Naive thymus-derived CD4-positive, alpha-beta T cell (primary cell): ENCODE measurements at regions not wholly inside any gene's neighbourhood (a gene's known extent, or its start where the extent isn't known, plus 50 kb on each side); places are given as distances from the start of the nearest gene placed in this dataset.

ENCODE experiments used
- ATAC-seq: fragments of 150-1000 bp; cut with Tn5 transposase; 2 replicates; pipeline ENCODE4 v1.10.0; 2021; ENCODE audit warnings: mild to moderate bottlenecking, moderate library complexity
- CTCF ChIA-PET: fragments of 350-600 bp; sonication (Branson Sonifier 250); formaldehyde crosslinking; loops from one replicate; lab custom pipeline; 2021; ENCODE audit warnings: antibody characterized with exemption; lab: Charles Lee
- POLR2A ChIA-PET: fragments of 350-600 bp; sonication (Branson Sonifier 250); formaldehyde crosslinking; loops from one replicate; lab custom pipeline; 2021; ENCODE audit warnings: antibody characterized with exemption, inconsistent platforms; lab: Charles Lee
- DNase-seq, 9 donors: peaks; one replicate each; pipeline versions ENCODE4 v3.0.0 to v3.0.0-alpha.2; 2020 to 2022; ENCODE audit warnings: mixed read lengths in 1 of 9
- H3K27ac ChIP-seq: one replicate; pipeline ENCODE4 v1.7.0; 2013; ENCODE audit warnings: mild to moderate bottlenecking, low read depth, low read length, moderate library complexity
- H3K27me3 ChIP-seq, 2 donors: one replicate each; pipeline ENCODE4 v1.7.0; 2013; ENCODE audit warnings: low read length in 2 of 2, mild to moderate bottlenecking in 2 of 2, moderate library complexity in 2 of 2; ENCODE audit not compliant: control insufficient read depth in 2 of 2, insufficient read depth in 2 of 2
- H3K36me3 ChIP-seq, 3 experiments: 1 replicate in 2 of 3; 2 replicates in 1 of 3; pipeline ENCODE4 v1.7.0; 2013; ENCODE audit warnings: low read length in 3 of 3, mild to moderate bottlenecking in 3 of 3, moderate library complexity in 1 of 3; ENCODE audit not compliant: insufficient read depth in 3 of 3, control insufficient read depth in 2 of 3
- H3K4me1 ChIP-seq, 2 donors: one replicate each; pipeline ENCODE4 v1.7.0; 2013; ENCODE audit warnings: low read length in 2 of 2, mild to moderate bottlenecking in 2 of 2, moderate library complexity in 1 of 2; ENCODE audit not compliant: control insufficient read depth in 2 of 2, insufficient read depth in 2 of 2
- H3K4me3 ChIP-seq: 2 replicates; pipeline ENCODE4 v1.7.0; 2013; ENCODE audit warnings: mild to moderate bottlenecking, low read length
- H3K9me3 ChIP-seq, 3 experiments: 1 replicate in 2 of 3; 2 replicates in 1 of 3; pipeline ENCODE4 v1.7.0; 2013; ENCODE audit warnings: low read length in 3 of 3; ENCODE audit not compliant: control insufficient read depth in 2 of 3
- H3K27ac Mint-ChIP-seq, 9 donors: one replicate each; pipeline ENCODE4 v1.8.0; 2020 to 2022; ENCODE audit warnings: mixed read lengths in 9 of 9, mild to moderate bottlenecking in 8 of 9, moderate library complexity in 5 of 9, inconsistent platforms in 2 of 9
- H3K27me3 Mint-ChIP-seq, 5 donors: one replicate each; pipeline ENCODE4 v1.8.0; 2021 to 2022; ENCODE audit warnings: mixed read lengths in 5 of 5, mild to moderate bottlenecking in 1 of 5
- H3K36me3 Mint-ChIP-seq, 5 donors: one replicate each; pipeline ENCODE4 v1.8.0; 2020 to 2022; ENCODE audit warnings: mixed read lengths in 5 of 5, mild to moderate bottlenecking in 3 of 5, inconsistent platforms in 1 of 5
- H3K4me1 Mint-ChIP-seq, 7 donors: one replicate each; pipeline ENCODE4 v1.8.0; 2020 to 2022; ENCODE audit warnings: mixed read lengths in 7 of 7, mild to moderate bottlenecking in 3 of 7, inconsistent platforms in 1 of 7
- H3K4me3 Mint-ChIP-seq, 10 donors: one replicate each; pipeline ENCODE4 v1.8.0; 2020 to 2022; ENCODE audit warnings: mild to moderate bottlenecking in 10 of 10, mixed read lengths in 10 of 10, moderate library complexity in 6 of 10, inconsistent platforms in 2 of 10
- H3K9me3 Mint-ChIP-seq, 11 donors: one replicate each; pipeline ENCODE4 v1.8.0; 2020 to 2022; ENCODE audit warnings: mixed read lengths in 11 of 11, mild to moderate bottlenecking in 4 of 11, inconsistent platforms in 1 of 11, moderate library complexity in 1 of 11
- intact Hi-C, 2 donors: fragments of 100-400 bp; cut with micrococcal nuclease; formaldehyde crosslinking; loops; one replicate each; pipeline ENCODE4 v1.15.1; 2023

DNA sequence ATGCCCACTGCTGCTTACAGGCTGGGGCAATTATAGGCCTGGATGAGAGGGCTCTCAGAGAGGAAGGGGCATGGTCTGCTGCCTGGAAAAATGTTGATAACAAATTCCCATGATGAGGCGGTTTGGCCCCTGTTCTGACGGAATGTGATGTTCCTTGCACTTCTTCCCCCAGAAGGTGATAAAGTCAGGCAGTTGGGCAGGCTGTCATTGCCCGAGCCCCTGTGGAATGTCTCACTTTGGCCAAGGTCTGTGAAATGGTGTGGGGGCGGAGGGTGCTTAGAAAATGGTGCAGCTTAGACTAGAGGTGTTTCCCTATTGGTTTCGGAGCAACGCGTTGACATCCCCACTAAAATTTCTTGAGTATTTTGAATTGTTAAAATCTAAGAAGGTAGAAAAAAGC lies 1360.0 kb downstream of the AACS start:
- Mint-ChIP-seq H3K27ac (no peak overlapping the region), H3K27me3 (no peaks in the 10 kb centered on the region), H3K36me3 (no peaks in the 10 kb centered on the region), H3K4me3 (no peak overlapping the region), H3K4me1 (no peaks in the 10 kb centered on the region), H3K9me3 (peaks cover 0 to 12% (median 1%) of the 10 kb centered on the region in 11 donors)
- no peak overlapping the region for H3K4me3 ChIP-seq
- ATAC-seq (no peak), DNase-seq (no peak)
- intact Hi-C loops = no loop called here
- peaks cover 0 to 7% (median 0%) of the 10 kb centered on the region in 3 experiments for H3K9me3 ChIP-seq
- H3K4me1 ChIP-seq = no peaks in the 10 kb centered on the region
- ChIA-PET CTCF (no interaction called here), POLR2A (no interaction called here)
- H3K27me3 ChIP-seq = no peaks in the 10 kb centered on the region
- no peaks in the 10 kb centered on the region for H3K36me3 ChIP-seq
- H3K27ac ChIP-seq = no peak overlapping the region

DNA sequence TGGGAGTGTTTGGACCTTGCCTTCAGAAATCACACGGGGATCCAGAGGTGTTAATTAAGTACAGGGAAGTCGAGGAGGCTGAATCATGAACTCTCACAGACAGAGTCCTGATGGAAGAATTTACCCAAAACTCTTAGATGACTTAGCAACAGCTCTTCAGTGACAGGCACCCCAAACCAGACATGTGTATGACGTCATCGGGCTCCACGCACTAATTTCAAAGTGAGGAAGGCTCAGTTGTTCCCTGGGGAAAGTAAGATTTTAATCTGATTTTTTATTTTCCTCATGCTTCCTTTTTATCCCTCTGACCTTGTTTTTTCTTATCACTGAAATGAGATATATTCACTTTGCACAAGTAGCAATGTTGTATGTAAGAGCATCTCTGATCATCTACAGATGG lies 1363.5 kb downstream of the AACS start:
- H3K36me3 ChIP-seq = no peaks in the 10 kb centered on the region
- no peak overlapping the region for H3K4me3 Mint-ChIP-seq
- H3K4me3 ChIP-seq = no peak overlapping the region
- no peaks in the 10 kb centered on the region for H3K4me1 ChIP-seq
- CTCF ChIA-PET = no interaction called here
- H3K9me3 ChIP-seq = peaks cover 0 to 4% (median 0%) of the 10 kb centered on the region in 3 experiments
- POLR2A ChIA-PET = no interaction called here
- intact Hi-C loops = no loop called here
- DNase-seq (no peak), ATAC-seq (no peak)
- peaks cover 0 to 16% (median 4%) of the 10 kb centered on the region in 11 donors for H3K9me3 Mint-ChIP-seq
- no peaks in the 10 kb centered on the region for H3K27me3 Mint-ChIP-seq
- H3K27ac Mint-ChIP-seq = no peak overlapping the region
- no peaks in the 10 kb centered on the region for H3K4me1 Mint-ChIP-seq
- no peaks in the 10 kb centered on the region for H3K27me3 ChIP-seq
- H3K36me3 Mint-ChIP-seq = no peaks in the 10 kb centered on the region
- H3K27ac ChIP-seq = no peak overlapping the region

DNA sequence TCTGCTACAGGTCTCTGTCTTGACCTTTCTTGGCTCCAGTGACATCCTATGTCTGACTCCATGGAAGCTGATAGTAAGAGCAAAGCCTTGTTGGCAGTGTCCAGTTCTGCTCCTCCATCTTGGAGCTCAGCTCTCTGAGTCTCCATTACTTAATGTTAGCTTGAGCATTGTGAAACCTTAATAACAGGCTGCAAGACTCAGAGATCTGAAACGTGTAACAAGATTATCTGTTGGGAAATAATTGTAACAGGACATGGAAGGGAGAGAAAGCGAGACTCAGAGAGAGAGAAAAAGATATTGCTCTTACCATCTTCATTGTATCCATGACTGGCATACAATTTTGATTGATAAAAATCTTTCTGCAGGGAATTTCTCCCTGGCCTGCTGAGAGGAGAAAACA lies 1365.7 kb downstream of the AACS start:
- peaks cover 0 to 4% (median 0%) of the 10 kb centered on the region in 3 experiments for H3K9me3 ChIP-seq
- H3K36me3 Mint-ChIP-seq = peaks cover 0 to 4% (median 0%) of the 10 kb centered on the region in 5 donors
- intact Hi-C loops = no loop called here
- no peak for DNase-seq
- H3K4me3 Mint-ChIP-seq = no peak overlapping the region
- H3K27ac Mint-ChIP-seq = no peak overlapping the region
- H3K27ac ChIP-seq = no peak overlapping the region
- no peaks in the 10 kb centered on the region for H3K27me3 ChIP-seq
- CTCF ChIA-PET = no interaction called here
- no peaks in the 10 kb centered on the region for H3K27me3 Mint-ChIP-seq
- no peak overlapping the region for H3K4me3 ChIP-seq
- no peaks in the 10 kb centered on the region for H3K4me1 Mint-ChIP-seq
- peaks cover 0 to 16% (median 6%) of the 10 kb centered on the region in 11 donors for H3K9me3 Mint-ChIP-seq
- H3K4me1 ChIP-seq = no peaks in the 10 kb centered on the region
- no peak for ATAC-seq
- POLR2A ChIA-PET = no interaction called here
- H3K36me3 ChIP-seq = no peaks in the 10 kb centered on the region

GRCh38 chr12:126431767-126432166 lies 1366.5 kb downstream of the AACS start:
- H3K9me3 Mint-ChIP-seq = peaks cover 0 to 16% (median 6%) of the 10 kb centered on the region in 11 donors
- Histone ChIP-seq H3K27ac (no peak overlapping the region), H3K4me1 (no peaks in the 10 kb centered on the region), H3K36me3 (no peaks in the 10 kb centered on the region), H3K27me3 (no peaks in the 10 kb centered on the region), H3K4me3 (no peak overlapping the region), H3K9me3 (peaks cover 0 to 4% (median 0%) of the 10 kb centered on the region in 3 experiments)
- H3K36me3 Mint-ChIP-seq = peaks cover 0 to 4% (median 0%) of the 10 kb centered on the region in 5 donors
- no peaks in the 10 kb centered on the region for H3K4me1 Mint-ChIP-seq
- no peak overlapping the region for H3K4me3 Mint-ChIP-seq
- ATAC-seq = no peak
- no peak for DNase-seq
- no peaks in the 10 kb centered on the region for H3K27me3 Mint-ChIP-seq
- POLR2A ChIA-PET = no interaction called here
- intact Hi-C loops = no loop called here
- H3K27ac Mint-ChIP-seq = no peak overlapping the region
- CTCF ChIA-PET = no interaction called here

- ATAC-seq = no peak
- DNase-seq = no peak
- Mint-ChIP-seq H3K27me3 (no peaks in the 10 kb centered on the region), H3K27ac (no peak overlapping the region), H3K4me3 (no peak overlapping the region), H3K9me3 (peaks cover 0 to 16% (median 6%) of the 10 kb centered on the region in 11 donors), H3K36me3 (peaks cover 0 to 4% (median 0%) of the 10 kb centered on the region in 5 donors), H3K4me1 (no peaks in the 10 kb centered on the region)
- Histone ChIP-seq H3K27me3 (no peaks in the 10 kb centered on the region), H3K36me3 (no peaks in the 10 kb centered on the region), H3K4me3 (no peak overlapping the region), H3K9me3 (peaks cover 0 to 4% (median 0%) of the 10 kb centered on the region in 3 experiments), H3K27ac (no peak overlapping the region), H3K4me1 (no peaks in the 10 kb centered on the region)
- CTCF ChIA-PET = no interaction called here
- POLR2A ChIA-PET = no interaction called here
- intact Hi-C loops = no loop called here
These were observed 1367.5 kb downstream of the AACS start for GRCh38 chr12:126432780-126433179.

DNA sequence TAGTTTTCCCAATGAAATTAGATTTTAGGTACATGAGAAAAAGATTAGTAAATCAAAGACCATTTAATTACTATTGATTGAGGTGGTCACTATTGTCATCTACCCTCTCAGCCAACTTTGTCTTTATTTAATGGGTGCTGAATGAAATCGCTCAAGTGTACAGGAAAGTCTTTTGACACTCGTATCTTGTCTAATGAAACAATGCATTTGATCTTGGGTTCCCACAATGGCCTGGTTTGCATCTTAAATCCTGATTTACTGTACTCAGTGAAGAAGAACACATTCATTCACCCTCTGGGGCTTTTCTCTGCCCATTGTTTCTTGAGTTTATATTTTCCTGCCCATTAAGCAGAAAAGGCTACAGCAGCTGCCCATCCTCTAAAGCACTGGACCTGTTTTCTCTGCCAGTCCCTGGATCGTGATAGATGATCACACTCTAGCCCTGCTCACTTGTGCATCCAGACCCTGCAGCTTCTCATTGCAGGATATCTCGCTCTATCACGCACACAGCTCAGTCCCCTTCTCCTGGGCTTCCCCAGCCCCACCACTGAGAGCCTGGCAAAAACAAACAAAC lies 1369.3 kb downstream of the AACS start:
- Histone ChIP-seq H3K36me3 (no peaks in the 10 kb centered on the region), H3K27ac (no peak overlapping the region), H3K4me1 (no peaks in the 10 kb centered on the region), H3K4me3 (no peak overlapping the region), H3K9me3 (no peaks in the 10 kb centered on the region), H3K27me3 (no peaks in the 10 kb centered on the region)
- Mint-ChIP-seq H3K27ac (no peak overlapping the region), H3K4me1 (no peaks in the 10 kb centered on the region), H3K4me3 (no peak overlapping the region), H3K27me3 (no peaks in the 10 kb centered on the region), H3K9me3 (peaks cover 0 to 12% (median 6%) of the 10 kb centered on the region in 11 donors), H3K36me3 (peaks cover 0 to 4% (median 0%) of the 10 kb centered on the region in 5 donors)
- ATAC-seq = no peak
- no peak for DNase-seq
- ChIA-PET POLR2A (no interaction called here), CTCF (no interaction called here)
- intact Hi-C loops = no loop called here

DNA sequence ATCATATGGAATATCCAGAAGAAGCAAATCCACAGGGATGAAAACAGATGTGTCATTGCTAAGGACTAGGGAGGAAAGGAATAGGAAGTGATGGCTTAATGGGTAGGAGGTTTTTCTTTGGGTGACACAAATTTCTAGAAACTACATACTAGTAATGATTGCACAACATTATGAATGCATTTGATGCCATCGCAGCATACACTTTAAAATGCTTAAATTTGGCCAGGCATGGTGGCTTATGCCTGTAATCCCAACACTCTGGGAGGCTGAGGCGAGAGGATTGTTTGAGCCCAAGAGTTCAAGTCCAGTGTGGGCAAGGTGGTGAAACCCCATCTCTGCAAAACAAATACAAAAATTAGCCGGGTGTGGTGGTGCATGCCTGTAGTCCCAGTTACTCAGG lies 1370.8 kb downstream of the AACS start:
- intact Hi-C loops = no loop called here
- ChIA-PET POLR2A (no interaction called here), CTCF (no interaction called here)
- Mint-ChIP-seq H3K4me1 (no peaks in the 10 kb centered on the region), H3K27ac (no peak overlapping the region), H3K9me3 (peaks cover 0 to 6% (median 0%) of the 10 kb centered on the region in 11 donors), H3K4me3 (no peak overlapping the region), H3K36me3 (peaks cover 0 to 4% (median 0%) of the 10 kb centered on the region in 5 donors), H3K27me3 (no peaks in the 10 kb centered on the region)
- Histone ChIP-seq H3K36me3 (no peaks in the 10 kb centered on the region), H3K9me3 (no peaks in the 10 kb centered on the region), H3K27ac (no peak overlapping the region), H3K4me1 (no peaks in the 10 kb centered on the region), H3K4me3 (no peak overlapping the region), H3K27me3 (no peaks in the 10 kb centered on the region)
- no peak for DNase-seq
- no peak for ATAC-seq
